Astrocyte (in vitro differentiated cells and primary cell): ENCODE measurements at regions not wholly inside any gene's neighbourhood (a gene's known extent, or its start where the extent isn't known, plus 50 kb on each side); places are given as distances from the start of the nearest gene placed in this dataset.

Experiments used
- DNase-seq: peaks from one replicate; pipeline ENCODE4 v3.0.0-alpha.2; 2010; ENCODE audit warnings: low read depth
- FAIRE-seq: peaks from 2 replicates; lab custom pipeline; 2011; peaks lifted over from hg19 to GRCh38; lab: Jason Lieb, UNC
- H2AFZ ChIP-seq: 2 replicates; pipeline ENCODE4 v1.6.0; 2012; ENCODE audit warnings: low read depth, low read length, inconsistent platforms
- H3K27ac ChIP-seq: 2 replicates; pipeline ENCODE4 v1.5.1; 2011; ENCODE audit warnings: low read depth, low read length, inconsistent platforms
- H3K27me3 ChIP-seq: 2 replicates; pipeline ENCODE4 v1.6.0; 2011; ENCODE audit warnings: low read length, inconsistent platforms; ENCODE audit not compliant: insufficient read depth
- H3K36me3 ChIP-seq: 2 replicates; pipeline ENCODE4 v1.5.1; 2011; ENCODE audit warnings: low read length, inconsistent platforms; ENCODE audit not compliant: insufficient read depth
- H3K4me1 ChIP-seq: 2 replicates; pipeline ENCODE4 v1.5.1; 2011; ENCODE audit warnings: low read length, inconsistent platforms; ENCODE audit not compliant: insufficient read depth
- H3K4me2 ChIP-seq: 2 replicates; pipeline ENCODE4 v1.6.0; 2012; ENCODE audit warnings: low read length, inconsistent platforms
- H3K4me3 ChIP-seq: 2 replicates; pipeline ENCODE4 v1.5.1; 2011; ENCODE audit warnings: low read depth, mild to moderate bottlenecking, low read length, inconsistent platforms; ENCODE audit not compliant: insufficient read depth
- H3K79me2 ChIP-seq: 2 replicates; pipeline ENCODE4 v1.6.0; 2012; ENCODE audit warnings: mild to moderate bottlenecking, low read length, inconsistent platforms; ENCODE audit not compliant: insufficient read depth
- H3K9ac ChIP-seq: 2 replicates; pipeline ENCODE4 v1.6.0; 2012; ENCODE audit warnings: mild to moderate bottlenecking, low read length, inconsistent platforms
- H3K9me3 ChIP-seq: 2 replicates; pipeline ENCODE4 v1.5.1; 2012; ENCODE audit warnings: low read depth, mild to moderate bottlenecking, low read length, inconsistent platforms; ENCODE audit not compliant: insufficient read depth
- H4K20me1 ChIP-seq: 2 replicates; pipeline ENCODE4 v1.6.0; 2012; ENCODE audit warnings: low read length, inconsistent platforms; ENCODE audit not compliant: insufficient read depth
- H3K27ac Mint-ChIP-seq: one replicate; pipeline ENCODE4 v1.8.0; 2021; ENCODE audit warnings: mild to moderate bottlenecking, mixed read lengths; ENCODE audit not compliant: unreplicated experiment
- H3K27me3 Mint-ChIP-seq: one replicate; pipeline ENCODE4 v1.8.0; 2021; ENCODE audit warnings: low read depth, mixed read lengths; ENCODE audit not compliant: unreplicated experiment
- H3K36me3 Mint-ChIP-seq: one replicate; pipeline ENCODE4 v1.8.0; 2021; ENCODE audit warnings: low read depth, mixed read lengths; ENCODE audit not compliant: unreplicated experiment
- H3K4me1 Mint-ChIP-seq: one replicate; pipeline ENCODE4 v1.8.0; 2021; ENCODE audit warnings: low read depth, mixed read lengths; ENCODE audit not compliant: unreplicated experiment
- H3K4me3 Mint-ChIP-seq: one replicate; pipeline ENCODE4 v1.8.0; 2021; ENCODE audit warnings: mild to moderate bottlenecking, moderate library complexity, mixed read lengths; ENCODE audit not compliant: unreplicated experiment
- H3K9me3 Mint-ChIP-seq: one replicate; pipeline ENCODE4 v1.8.0; 2021; ENCODE audit warnings: mild to moderate bottlenecking, mixed read lengths; ENCODE audit not compliant: unreplicated experiment
- CTCF ChIP-seq: IDR thresholded peaks from 2 replicates; pipeline ENCODE4 v1.5.1; 2011; ENCODE audit warnings: low read depth, mild to moderate bottlenecking, inconsistent platforms, low read length, moderate library complexity; ENCODE audit not compliant: insufficient read depth
- EZH2 ChIP-seq: IDR thresholded peaks from 2 replicates; pipeline ENCODE4 v1.6.1; 2012; ENCODE audit warnings: mild to moderate bottlenecking, low read length, inconsistent platforms; ENCODE audit not compliant: insufficient read depth

DNA sequence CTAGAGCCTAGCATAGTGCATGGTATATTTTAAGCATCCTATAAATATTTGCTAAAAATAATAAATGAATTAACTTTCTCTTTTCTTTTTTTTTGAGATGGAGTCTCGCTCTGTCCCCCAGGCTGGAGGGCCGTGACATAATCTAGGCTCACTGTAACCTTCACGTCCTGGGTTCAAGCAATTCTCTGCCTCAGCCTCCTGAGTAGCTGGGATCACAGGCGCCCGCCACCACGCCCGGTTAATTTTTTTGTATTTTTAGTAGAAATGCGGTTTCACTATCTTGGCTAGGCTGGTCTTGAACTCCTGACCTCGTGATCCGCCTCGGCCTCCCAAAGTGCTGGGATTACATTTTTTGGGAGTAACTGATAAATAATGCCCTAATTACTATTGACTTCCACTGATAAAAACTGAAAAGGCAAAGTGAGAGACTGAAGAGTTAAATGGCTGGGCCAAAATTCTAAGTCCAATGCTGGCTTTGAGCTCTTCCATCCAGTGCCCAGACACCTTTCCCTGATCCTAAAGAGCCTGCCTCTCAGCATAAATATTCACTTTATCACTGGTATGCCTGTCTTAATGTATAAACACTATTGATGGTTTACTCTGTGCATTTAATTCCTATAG lies 213.0 kb upstream of the KRR1 start:
- peak overlapping the region; percentile 68 for H3K27ac ChIP-seq
- H3K9ac ChIP-seq: peak overlapping the region; percentile 25
- H3K27me3 Mint-ChIP-seq: no peaks in the 10 kb centered on the region
- H2AFZ ChIP-seq: no peak overlapping the region
- H3K36me3 Mint-ChIP-seq: no peaks in the 10 kb centered on the region
- no peaks in the 10 kb centered on the region for H3K9me3 ChIP-seq
- peaks cover 50% of the 10 kb centered on the region for H3K4me1 Mint-ChIP-seq
- peaks cover 3% of the 10 kb centered on the region for H3K9me3 Mint-ChIP-seq
- FAIRE-seq (no peak), DNase-seq (no peak)
- peaks cover 43% of the 10 kb centered on the region for H3K4me1 ChIP-seq
- H3K4me3 Mint-ChIP-seq: no peak overlapping the region
- no peak for TF ChIP-seq EZH2
- no peak for TF ChIP-seq CTCF
- peak overlapping the region; percentile 92 for H3K27ac Mint-ChIP-seq
- H3K4me2 ChIP-seq: peak overlapping the region; percentile 69
- H3K36me3 ChIP-seq: no peaks in the 10 kb centered on the region
- no peaks in the 10 kb centered on the region for H3K27me3 ChIP-seq
- no peaks in the 10 kb centered on the region for H4K20me1 ChIP-seq
- no peak overlapping the region for H3K4me3 ChIP-seq
- no peaks in the 10 kb centered on the region for H3K79me2 ChIP-seq

DNA sequence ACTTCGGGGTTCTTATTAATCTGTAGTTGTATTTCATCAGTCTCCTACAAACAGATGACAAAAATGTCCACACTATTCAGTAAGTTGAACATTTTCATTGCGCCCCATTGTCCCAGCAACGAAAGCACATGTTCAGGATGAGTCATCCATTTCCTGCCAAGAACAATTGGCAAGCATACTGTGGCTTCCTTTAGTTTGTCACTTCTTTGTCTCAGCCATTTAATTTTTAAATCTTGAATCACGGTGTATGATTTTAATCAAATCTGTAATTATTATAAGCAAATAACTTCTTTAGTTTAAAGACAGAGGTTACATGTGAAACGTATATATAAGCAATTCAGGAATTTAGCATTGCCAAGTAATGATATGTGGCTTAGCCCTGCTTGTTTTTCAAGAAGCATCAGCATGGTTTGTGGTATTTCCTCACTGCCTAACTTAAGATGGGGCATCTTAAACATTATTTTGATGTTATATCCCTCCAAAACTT lies 211.3 kb upstream of the KRR1 start:
- Histone ChIP-seq H3K4me2 (no peak overlapping the region), H3K9ac (peak overlapping the region; percentile 14), H2AFZ (no peak overlapping the region), H3K27me3 (no peaks in the 10 kb centered on the region), H3K36me3 (no peaks in the 10 kb centered on the region), H3K4me3 (no peak overlapping the region), H4K20me1 (no peaks in the 10 kb centered on the region), H3K79me2 (no peaks in the 10 kb centered on the region), H3K27ac (peak overlapping the region; percentile 78), H3K9me3 (no peaks in the 10 kb centered on the region), H3K4me1 (peaks cover 43% of the 10 kb centered on the region)
- Mint-ChIP-seq H3K36me3 (no peaks in the 10 kb centered on the region), H3K4me3 (no peak overlapping the region), H3K9me3 (peaks cover 3% of the 10 kb centered on the region), H3K4me1 (peaks cover 50% of the 10 kb centered on the region), H3K27me3 (no peaks in the 10 kb centered on the region), H3K27ac (peak overlapping the region; percentile 86)
- no peak for TF ChIP-seq CTCF
- TF ChIP-seq EZH2: no peak
- peak; percentile 93 for DNase-seq
- peak; percentile 89 for FAIRE-seq

DNA sequence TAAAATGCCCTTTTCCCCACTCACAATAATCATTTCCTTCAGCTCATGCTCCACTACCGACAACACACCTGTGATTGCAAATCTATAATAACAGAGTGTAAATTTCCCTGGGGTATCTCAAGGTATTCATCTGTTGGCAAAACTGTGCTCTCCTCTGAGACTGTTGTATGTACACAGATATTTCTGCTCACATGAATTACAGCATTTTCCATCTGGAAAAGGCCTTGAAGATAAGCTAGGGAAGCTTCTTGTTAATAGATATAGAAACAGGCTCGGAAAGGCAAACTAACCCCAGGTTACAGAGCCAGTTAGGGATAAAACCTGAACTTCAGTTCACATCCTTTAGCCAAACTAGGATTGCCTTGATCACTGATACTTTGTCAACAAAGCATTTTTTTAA lies 210.4 kb upstream of the KRR1 start:
- Histone ChIP-seq H3K27me3 (no peaks in the 10 kb centered on the region), H4K20me1 (no peaks in the 10 kb centered on the region), H3K27ac (peak overlapping the region; percentile 78), H3K4me1 (peaks cover 43% of the 10 kb centered on the region), H3K36me3 (no peaks in the 10 kb centered on the region), H3K9ac (no peak overlapping the region), H2AFZ (no peak overlapping the region), H3K4me3 (no peak overlapping the region), H3K9me3 (no peaks in the 10 kb centered on the region), H3K4me2 (no peak overlapping the region), H3K79me2 (no peaks in the 10 kb centered on the region)
- no peak for TF ChIP-seq CTCF
- TF ChIP-seq EZH2: no peak
- no peaks in the 10 kb centered on the region for H3K27me3 Mint-ChIP-seq
- peaks cover 44% of the 10 kb centered on the region for H3K4me1 Mint-ChIP-seq
- H3K4me3 Mint-ChIP-seq: no peak overlapping the region
- no peak for DNase-seq
- H3K27ac Mint-ChIP-seq: no peak overlapping the region
- peaks cover 3% of the 10 kb centered on the region for H3K9me3 Mint-ChIP-seq
- no peaks in the 10 kb centered on the region for H3K36me3 Mint-ChIP-seq
- no peak for FAIRE-seq
